Natural killer cell (primary cell): ENCODE measurements at regions not wholly inside any gene's neighbourhood (a gene's known extent, or its start where the extent isn't known, plus 50 kb on each side); places are given as distances from the start of the nearest gene placed in this dataset.

ENCODE experiments used
- ATAC-seq, 3 donors: fragments of 150-1000 bp in 2 of 3; fragments of 200-7000 bp in 1 of 3; cut with Tn5 transposase; 1 replicate in 1 of 3; 2 replicates in 2 of 3; pipeline ENCODE4 v1.10.0; 2021; ENCODE audit warnings: mild to moderate bottlenecking in 2 of 3, moderate library complexity in 2 of 3
- DNase-seq, 2 donors: peaks; one replicate each; pipeline versions ENCODE4 v3.0.0 to v3.0.0-alpha.2; 2013 to 2021; ENCODE audit warnings: mixed read lengths in 1 of 2
- H3K27ac ChIP-seq: one replicate; pipeline ENCODE4 v1.5.1; 2013; ENCODE audit warnings: mild to moderate bottlenecking, low read length
- H3K27me3 ChIP-seq: one replicate; pipeline ENCODE4 v1.6.1; 2013; ENCODE audit warnings: low read length; ENCODE audit not compliant: control insufficient read depth, insufficient read depth
- H3K36me3 ChIP-seq: one replicate; pipeline ENCODE4 v1.6.1; 2013; ENCODE audit warnings: low read length; ENCODE audit not compliant: control insufficient read depth, insufficient read depth
- H3K4me1 ChIP-seq: one replicate; pipeline ENCODE4 v1.6.1; 2013; ENCODE audit warnings: low read length; ENCODE audit not compliant: control insufficient read depth, insufficient read depth
- H3K4me3 ChIP-seq: one replicate; pipeline ENCODE4 v1.5.1; 2013; ENCODE audit warnings: low read length
- H3K9me3 ChIP-seq: one replicate; pipeline ENCODE4 v1.6.1; 2013; ENCODE audit warnings: low read length; ENCODE audit not compliant: control insufficient read depth, insufficient read depth
- H3K27ac Mint-ChIP-seq, 2 donors: one replicate each; pipeline ENCODE4 v1.8.0; 2022; ENCODE audit warnings: mild to moderate bottlenecking in 2 of 2, mixed read lengths in 2 of 2, moderate library complexity in 1 of 2
- H3K27me3 Mint-ChIP-seq, 2 donors: one replicate each; pipeline ENCODE4 v1.8.0; 2022; ENCODE audit warnings: low read depth in 2 of 2, mixed read lengths in 2 of 2
- H3K36me3 Mint-ChIP-seq: one replicate; pipeline ENCODE4 v1.8.0; 2022; ENCODE audit warnings: mixed read lengths
- H3K4me1 Mint-ChIP-seq, 2 donors: one replicate each; pipeline ENCODE4 v1.8.0; 2022; ENCODE audit warnings: mixed read lengths in 2 of 2
- H3K4me3 Mint-ChIP-seq: one replicate; pipeline ENCODE4 v1.8.0; 2022; ENCODE audit warnings: mild to moderate bottlenecking, moderate library complexity, mixed read lengths
- H3K9me3 Mint-ChIP-seq, 2 donors: one replicate each; pipeline ENCODE4 v1.8.0; 2022; ENCODE audit warnings: mixed read lengths in 2 of 2
- CTCF ChIP-seq: fragments of 200-600 bp; IDR thresholded peaks from one replicate; pipeline ENCODE4 v1.8.0; 2022; ENCODE audit warnings: antibody characterized with exemption
- WGBS: methylation state at CpG from one replicate; pipeline ENCODE4 v1.1.7; 2013; ENCODE audit warnings: missing lambda C conversion rate; ENCODE audit not compliant: insufficient coverage; 5-methylcytosine and 5-hydroxymethylcytosine counted together
- intact Hi-C: fragments of 100-400 bp; cut with micrococcal nuclease; formaldehyde crosslinking; loops from one replicate; pipeline ENCODE4 v1.14.2; 2022

DNA sequence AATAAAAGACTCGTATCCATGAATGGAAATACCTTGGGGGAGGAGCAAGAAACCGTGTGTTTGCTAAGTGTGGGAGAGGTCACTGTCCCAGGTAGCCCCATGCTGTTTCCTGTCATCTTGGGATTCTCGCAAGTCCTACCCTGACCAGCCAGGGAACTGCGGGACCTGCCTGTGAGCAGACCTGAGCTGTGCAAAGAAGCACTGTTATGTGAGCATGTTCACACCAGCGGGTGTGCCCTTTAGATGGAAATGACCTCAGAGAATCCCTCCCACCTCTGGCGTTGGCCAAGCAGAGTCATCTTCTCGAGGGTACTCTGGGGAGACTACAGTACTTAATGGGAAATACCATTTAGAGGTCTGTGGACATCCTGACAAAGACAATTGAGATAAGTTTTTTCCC lies 127.0 kb upstream of the MON1B start:
- no peak for TF ChIP-seq CTCF
- Mint-ChIP-seq H3K4me1 (no peaks in the 10 kb centered on the region), H3K9me3 (no peaks in the 10 kb centered on the region), H3K4me3 (no peak overlapping the region), H3K27ac (no peak overlapping the region), H3K36me3 (no peaks in the 10 kb centered on the region), H3K27me3 (peaks cover 0 to 3% of the 10 kb centered on the region in 2 donors)
- H3K4me1 ChIP-seq: no peaks in the 10 kb centered on the region
- H3K9me3 ChIP-seq: no peaks in the 10 kb centered on the region
- no peak overlapping the region for H3K27ac ChIP-seq
- ATAC-seq: no peak
- no peaks in the 10 kb centered on the region for H3K36me3 ChIP-seq
- intact Hi-C loops: no loop called here
- DNase-seq: no peak
- WGBS: 78% methylated on average over 6 of the region's 7 CpGs
- no peaks in the 10 kb centered on the region for H3K27me3 ChIP-seq
- H3K4me3 ChIP-seq: no peak overlapping the region

- Mint-ChIP-seq H3K4me1 (no peaks in the 10 kb centered on the region), H3K36me3 (no peaks in the 10 kb centered on the region), H3K4me3 (no peak overlapping the region), H3K27ac (no peak overlapping the region), H3K9me3 (no peaks in the 10 kb centered on the region), H3K27me3 (peaks cover 0 to 3% of the 10 kb centered on the region in 2 donors)
- WGBS: 34% methylated on average over 9 of the region's 9 CpGs
- no peak for ATAC-seq
- Histone ChIP-seq H3K4me3 (no peak overlapping the region), H3K27ac (no peak overlapping the region), H3K4me1 (no peaks in the 10 kb centered on the region), H3K36me3 (no peaks in the 10 kb centered on the region), H3K9me3 (no peaks in the 10 kb centered on the region), H3K27me3 (no peaks in the 10 kb centered on the region)
- DNase-seq: no peak
- intact Hi-C loops: no loop called here
- TF ChIP-seq CTCF: no peak
These were observed 124.0 kb upstream of the MON1B start for GRCh38 chr16:77066896-77067496.

- Mint-ChIP-seq H3K27ac (no peak overlapping the region), H3K4me1 (no peaks in the 10 kb centered on the region), H3K4me3 (no peak overlapping the region), H3K36me3 (no peaks in the 10 kb centered on the region), H3K27me3 (peaks cover 0 to 3% of the 10 kb centered on the region in 2 donors), H3K9me3 (peaks cover 0 to under 1% of the 10 kb centered on the region in 2 donors)
- Histone ChIP-seq H3K36me3 (no peaks in the 10 kb centered on the region), H3K27me3 (no peaks in the 10 kb centered on the region), H3K4me3 (no peak overlapping the region), H3K4me1 (no peaks in the 10 kb centered on the region), H3K27ac (no peak overlapping the region), H3K9me3 (no peaks in the 10 kb centered on the region)
- DNase-seq: no peak
- 86% methylated on average over 1 of the region's 2 CpGs for WGBS
- intact Hi-C loops: no loop called here
- no peak for TF ChIP-seq CTCF
- ATAC-seq: no peak
These were observed 123.1 kb upstream of the MON1B start for GRCh38 chr16:77067900-77068299.

DNA sequence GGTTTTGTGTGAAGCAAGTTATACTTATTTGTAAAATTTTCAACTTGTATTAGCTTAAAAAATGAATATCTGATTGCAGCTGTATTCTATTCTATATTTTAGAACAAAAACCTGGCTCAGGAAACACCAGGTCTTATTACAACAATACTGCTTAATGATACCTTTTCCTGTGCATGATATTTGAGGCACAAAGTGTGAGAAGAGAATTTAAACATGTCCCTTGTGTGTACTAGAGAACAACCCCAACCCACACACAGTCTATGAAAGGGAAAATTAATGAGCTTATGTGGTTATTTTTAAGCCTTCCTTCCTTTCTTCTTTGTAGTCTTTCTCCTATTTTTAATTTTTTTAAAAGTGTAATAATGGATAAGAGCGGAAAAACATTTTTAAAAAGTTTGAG lies 122.6 kb upstream of the MON1B start:
- Mint-ChIP-seq H3K9me3 (peaks cover 0 to 2% of the 10 kb centered on the region in 2 donors), H3K27ac (no peak overlapping the region), H3K4me1 (no peaks in the 10 kb centered on the region), H3K4me3 (no peak overlapping the region), H3K36me3 (no peaks in the 10 kb centered on the region), H3K27me3 (peaks cover 0 to 3% of the 10 kb centered on the region in 2 donors)
- Histone ChIP-seq H3K27ac (no peak overlapping the region), H3K4me1 (no peaks in the 10 kb centered on the region), H3K36me3 (no peaks in the 10 kb centered on the region), H3K27me3 (no peaks in the 10 kb centered on the region), H3K4me3 (no peak overlapping the region), H3K9me3 (no peaks in the 10 kb centered on the region)
- intact Hi-C loops: no loop called here
- TF ChIP-seq CTCF: no peak
- ATAC-seq (no peak), DNase-seq (no peak)
- no CpG with 5 or more reads among the region's 1 CpG for WGBS
